WERI-Rb-1 (cell line): ENCODE measurements at regions not wholly inside any gene's neighbourhood (a gene's known extent, or its start where the extent isn't known, plus 50 kb on each side); places are given as distances from the start of the nearest gene placed in this dataset.

Experiments used
- DNase-seq: peaks from one replicate; pipeline ENCODE4 v3.0.0-alpha.2; 2020
- H3K27ac ChIP-seq: fragments of 250-450 bp; sonication (Bioruptor Pico); 2 replicates; pipeline ENCODE4 v1.5.1; 2020; ENCODE audit warnings: mild to moderate bottlenecking, moderate library complexity
- H3K27me3 ChIP-seq: fragments of 250-450 bp; sonication (Bioruptor Pico); 2 replicates; pipeline ENCODE4 v1.5.1; 2021; ENCODE audit warnings: mild to moderate bottlenecking, low read depth, moderate library complexity; ENCODE audit not compliant: insufficient read depth, severe bottlenecking
- H3K36me3 ChIP-seq: fragments of 250-450 bp; sonication (Bioruptor Pico); 2 replicates; pipeline ENCODE4 v1.5.1; 2020; ENCODE audit warnings: mild to moderate bottlenecking, moderate library complexity
- H3K4me3 ChIP-seq: 2 replicates; pipeline ENCODE4 v1.5.1; 2011; ENCODE audit warnings: low read depth, mild to moderate bottlenecking, control low read depth, low read length
- H3K9me3 ChIP-seq: fragments of 250-450 bp; sonication (Bioruptor Pico); 2 replicates; pipeline ENCODE4 v1.5.1; 2021; ENCODE audit warnings: mild to moderate bottlenecking, moderate library complexity; ENCODE audit not compliant: severe bottlenecking
- CTCF ChIP-seq: IDR thresholded peaks from 2 replicates; pipeline ENCODE4 v1.5.1; 2011; ENCODE audit warnings: low read depth, mild to moderate bottlenecking, control low read depth, inconsistent platforms, low read length

GRCh38 chr14:26113911-26114640, 483.8 kb downstream of the NOVA1 start:
- no peak for DNase-seq
- peaks cover 8% of the 10 kb centered on the region for H3K27me3 ChIP-seq
- H3K4me3 ChIP-seq: no peak overlapping the region

GRCh38 chr14:26104717-26105116, 493.1 kb downstream of the NOVA1 start:
- Histone ChIP-seq H3K36me3 (no peaks in the 10 kb centered on the region), H3K4me3 (no peak overlapping the region), H3K9me3 (no peaks in the 10 kb centered on the region), H3K27ac (no peak overlapping the region), H3K27me3 (peaks cover 23% of the 10 kb centered on the region)
- TF ChIP-seq CTCF: no peak
- no peak for DNase-seq

More at GRCh38 chr14:26113911-26114640, 483.8 kb downstream of the NOVA1 start:
- Histone ChIP-seq H3K36me3 (no peaks in the 10 kb centered on the region), H3K9me3 (no peaks in the 10 kb centered on the region), H3K27ac (no peak overlapping the region)
- TF ChIP-seq CTCF: no peak

GRCh38 chr14:26097852-26098251, 500.0 kb downstream of the NOVA1 start:
- no peak overlapping the region for H3K27ac ChIP-seq
- H3K36me3 ChIP-seq: no peaks in the 10 kb centered on the region
- no peak for TF ChIP-seq CTCF
- DNase-seq: no peak
- peaks cover 23% of the 10 kb centered on the region for H3K27me3 ChIP-seq
- no peaks in the 10 kb centered on the region for H3K9me3 ChIP-seq
- H3K4me3 ChIP-seq: no peak overlapping the region

GRCh38 chr14:26088275-26088674, 509.6 kb downstream of the NOVA1 start:
- H3K27ac ChIP-seq: no peak overlapping the region

GRCh38 chr14:26081043-26081442, 516.8 kb downstream of the NOVA1 start:
- Histone ChIP-seq H3K4me3 (no peak overlapping the region), H3K27ac (no peak overlapping the region), H3K27me3 (peaks cover 20% of the 10 kb centered on the region), H3K36me3 (no peaks in the 10 kb centered on the region), H3K9me3 (no peaks in the 10 kb centered on the region)
- no peak for DNase-seq
- TF ChIP-seq CTCF: no peak

More at GRCh38 chr14:26088275-26088674, 509.6 kb downstream of the NOVA1 start:
- no peaks in the 10 kb centered on the region for H3K36me3 ChIP-seq
- peaks cover 9% of the 10 kb centered on the region for H3K27me3 ChIP-seq
- TF ChIP-seq CTCF: no peak
- no peaks in the 10 kb centered on the region for H3K9me3 ChIP-seq
- no peak for DNase-seq
- no peak overlapping the region for H3K4me3 ChIP-seq

- Histone ChIP-seq H3K27me3 (peaks cover 31% of the 10 kb centered on the region), H3K4me3 (no peak overlapping the region), H3K36me3 (no peaks in the 10 kb centered on the region), H3K27ac (no peak overlapping the region), H3K9me3 (no peaks in the 10 kb centered on the region)
- no peak for DNase-seq
- no peak for TF ChIP-seq CTCF
These were observed 519.3 kb downstream of the NOVA1 start for GRCh38 chr14:26078561-26078960.
